ENCODE measurements at regions not wholly inside any gene's neighbourhood (a gene's known extent, or its start where the extent isn't known, plus 50 kb on each side); places are given as distances from the start of the nearest gene placed in this dataset.

DNA sequence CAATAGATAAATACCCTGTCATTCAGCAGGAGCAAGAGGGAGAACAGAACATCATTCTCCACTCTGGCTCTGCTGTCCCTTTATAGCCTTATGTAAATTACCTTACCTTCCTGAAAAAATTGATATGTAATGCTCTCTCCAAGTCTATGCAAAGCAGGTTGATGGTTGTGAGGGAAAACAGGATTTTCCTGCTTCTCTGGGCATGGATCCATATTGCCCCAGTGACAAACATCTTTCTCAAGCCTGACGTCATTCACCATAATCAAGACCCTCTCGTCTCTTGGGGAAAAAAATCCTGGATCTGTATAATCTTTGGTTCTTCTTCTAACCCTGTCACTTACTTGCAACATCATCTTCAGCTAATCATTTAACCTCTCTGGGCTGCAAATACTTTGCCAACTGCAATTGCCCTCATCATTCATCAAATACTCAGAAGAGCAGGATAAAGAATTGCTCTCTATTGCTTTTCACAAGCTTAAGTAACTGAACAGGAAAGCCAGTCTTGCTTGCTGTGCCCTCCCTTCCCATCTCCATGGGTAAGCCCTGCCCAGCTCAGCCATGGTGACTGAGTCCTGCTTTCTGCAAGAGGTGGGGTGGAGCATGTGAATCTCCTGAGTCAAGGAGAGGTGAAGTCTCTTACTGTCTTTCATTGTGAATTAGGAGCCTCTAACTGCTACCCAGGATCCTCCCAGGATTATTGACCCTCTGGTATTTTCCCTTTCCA lies 123.7 kb upstream of the KLF7 start:
- no peak for DNase-seq (ENCODE audit: low read depth in 2 of 2)

DNA sequence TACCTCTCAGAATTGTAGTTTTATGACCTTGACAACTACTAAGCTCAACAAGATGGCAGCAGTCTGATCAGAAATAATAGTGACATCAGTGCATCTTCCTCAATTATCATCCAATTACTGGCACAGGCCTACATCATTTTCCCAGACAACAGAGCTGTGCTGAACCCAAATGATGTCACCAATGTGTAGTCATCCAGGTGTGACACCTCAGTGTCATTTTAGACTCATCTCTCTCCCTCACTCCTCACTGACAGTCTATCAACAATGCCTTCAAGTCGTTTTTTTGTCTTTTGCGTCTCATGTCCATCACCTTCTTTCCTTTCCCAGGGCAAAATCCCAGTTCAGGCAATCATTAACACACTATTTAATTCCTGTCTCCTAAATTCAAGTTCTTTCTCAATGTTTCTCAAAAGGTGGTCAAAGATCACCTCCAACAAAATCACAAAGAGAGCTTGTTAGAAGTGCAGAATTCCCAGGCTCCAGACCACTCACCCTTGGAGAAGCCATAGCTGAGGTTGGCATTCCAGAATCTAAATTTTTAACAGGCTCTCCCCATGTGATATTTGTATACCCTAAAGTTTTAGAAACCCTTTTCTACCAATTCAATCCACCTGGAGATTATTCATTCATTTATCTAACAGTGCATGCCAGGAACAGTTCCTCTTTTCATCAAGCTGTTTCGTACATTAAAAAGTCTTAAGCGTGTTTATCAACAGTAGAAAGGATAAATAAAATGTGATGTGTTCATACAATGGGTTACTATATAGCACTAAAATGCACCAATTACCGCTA lies 125.3 kb upstream of the KLF7 start:
- DNase-seq (ENCODE audit: low read depth in 2 of 2), result no peak

DNA sequence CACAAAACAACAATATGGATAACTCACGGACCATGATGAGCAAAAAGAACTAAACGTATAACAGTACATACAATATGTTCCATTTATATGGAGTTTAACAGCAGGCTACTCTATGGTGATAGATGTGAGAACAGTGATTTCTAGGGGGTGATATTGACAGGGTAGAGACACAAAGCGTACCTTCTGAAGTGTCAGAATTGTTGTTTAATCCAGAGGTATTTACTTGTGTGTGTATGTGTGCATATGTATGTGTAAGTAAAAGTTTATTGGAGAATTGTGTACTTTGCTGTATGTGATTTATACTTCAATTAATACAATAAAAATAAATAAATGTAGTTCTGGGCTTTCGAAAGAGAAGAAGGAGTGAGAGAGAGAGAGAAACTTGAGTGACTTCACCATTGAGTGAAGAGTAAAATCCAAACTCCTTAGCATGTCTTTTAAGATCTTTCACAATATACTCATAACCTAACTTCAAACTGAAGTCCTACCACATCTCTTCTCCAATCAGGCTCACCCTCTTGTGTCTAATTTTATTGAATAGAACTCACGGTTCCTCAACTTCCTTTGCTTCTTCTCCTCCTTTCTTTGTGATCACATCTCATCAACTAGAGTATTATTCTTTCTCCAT lies 126.0 kb upstream of the KLF7 start:
- DNase-seq (ENCODE audit: low read depth in 2 of 2), result no peak

- DNase-seq (ENCODE audit: low read depth in 2 of 2), result no peak
These were observed 130.7 kb upstream of the KLF7 start for GRCh38 chr2:207296265-207296948.

- DNase-seq (ENCODE audit: low read depth in 2 of 2), result no peak
These were observed 135.1 kb upstream of the KLF7 start for GRCh38 chr2:207300817-207301216.

DNA sequence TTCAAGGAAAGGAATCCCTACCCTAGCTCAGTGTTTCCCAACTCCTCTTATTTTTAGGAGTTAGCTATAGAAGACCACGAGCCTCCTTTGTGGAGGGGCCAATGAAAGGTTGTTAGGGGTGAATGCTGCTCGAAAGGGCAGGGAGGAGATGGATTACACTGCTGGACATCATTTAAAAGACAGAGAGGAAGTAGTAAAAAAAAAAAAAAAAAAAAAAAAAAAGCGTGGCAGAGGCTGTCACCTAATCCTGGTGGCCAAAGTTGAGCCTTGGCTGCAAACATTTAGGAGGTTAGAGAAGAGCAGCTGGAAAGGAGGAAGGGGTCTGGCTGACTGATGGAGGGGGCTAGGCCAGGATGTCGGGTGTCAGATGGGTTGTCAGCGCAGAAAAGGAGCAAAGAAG lies 139.0 kb upstream of the KLF7 start:
- DNase-seq (ENCODE audit: low read depth in 2 of 2), result no peak

GRCh38 chr2:207308519-207309224 lies 142.9 kb upstream of the KLF7 start:
- no peak for DNase-seq (ENCODE audit: low read depth in 2 of 2)

- no peak for DNase-seq (ENCODE audit: low read depth in 2 of 2)
These were observed 145.7 kb upstream of the KLF7 start for GRCh38 chr2:207311316-207312005.

- no peak for DNase-seq (ENCODE audit: low read depth in 2 of 2)
These were observed 146.2 kb upstream of the KLF7 start for GRCh38 chr2:207312006-207312356.

- no peak for DNase-seq (ENCODE audit: low read depth in 2 of 2)
These were observed 148.2 kb upstream of the KLF7 start for GRCh38 chr2:207313947-207314346.

DNA sequence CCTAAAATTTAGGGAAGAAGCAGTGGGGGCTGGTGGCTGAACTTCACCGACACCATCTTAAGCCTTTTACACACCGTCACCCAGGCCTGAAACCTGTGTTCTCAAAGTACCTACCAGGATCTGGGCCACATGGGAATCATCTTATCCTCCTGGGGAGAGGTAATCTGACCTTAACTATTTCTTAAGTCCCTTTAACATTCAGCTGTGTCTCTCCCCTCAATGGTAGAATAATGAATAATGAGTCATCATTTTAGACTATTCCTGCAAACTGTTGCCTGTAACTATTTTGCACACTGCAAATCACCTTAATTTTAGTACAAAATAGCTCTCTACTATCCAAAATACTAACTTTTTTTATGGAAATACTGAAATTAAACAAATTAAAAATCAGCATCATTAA lies 149.4 kb upstream of the KLF7 start:
- no peak for DNase-seq (ENCODE audit: low read depth in 2 of 2)

GRCh38 chr2:207316484-207316883 lies 150.7 kb upstream of the KLF7 start:
- no peak for DNase-seq (ENCODE audit: low read depth in 2 of 2)

- no peak for DNase-seq (ENCODE audit: low read depth in 2 of 2)
These were observed 151.2 kb upstream of the KLF7 start for GRCh38 chr2:207316906-207317305.

DNA sequence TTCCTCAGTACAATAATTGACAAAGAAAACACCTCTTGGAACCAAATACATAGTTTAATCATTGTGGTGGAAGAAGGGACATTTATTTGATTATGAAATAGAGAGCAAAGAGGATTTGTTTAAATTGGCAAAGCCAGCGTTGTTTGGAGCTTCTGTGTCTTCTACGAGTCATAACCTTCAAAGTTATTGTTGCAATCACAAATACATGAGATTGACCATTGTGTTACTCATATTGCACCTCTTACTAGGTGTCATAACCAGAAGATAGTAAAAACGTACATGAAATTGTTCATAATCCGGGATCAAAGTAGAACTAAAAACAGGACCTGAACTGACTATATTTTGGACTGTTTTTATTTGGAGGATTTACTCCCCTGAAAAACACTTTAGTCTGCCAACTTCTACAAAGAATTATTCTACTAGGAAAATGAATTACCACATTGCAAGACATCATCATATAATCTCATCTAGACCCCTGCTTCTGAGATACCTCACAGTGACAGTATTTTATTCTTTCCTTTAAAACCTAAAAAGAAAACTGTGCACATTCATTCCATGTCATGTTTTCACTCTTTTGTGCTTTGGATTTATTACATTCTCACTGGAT lies 151.7 kb upstream of the KLF7 start:
- no peak for DNase-seq (ENCODE audit: low read depth in 2 of 2)

GRCh38 chr2:207318181-207318628 lies 152.5 kb upstream of the KLF7 start:
- no peak for DNase-seq (ENCODE audit: low read depth in 2 of 2)

DNA sequence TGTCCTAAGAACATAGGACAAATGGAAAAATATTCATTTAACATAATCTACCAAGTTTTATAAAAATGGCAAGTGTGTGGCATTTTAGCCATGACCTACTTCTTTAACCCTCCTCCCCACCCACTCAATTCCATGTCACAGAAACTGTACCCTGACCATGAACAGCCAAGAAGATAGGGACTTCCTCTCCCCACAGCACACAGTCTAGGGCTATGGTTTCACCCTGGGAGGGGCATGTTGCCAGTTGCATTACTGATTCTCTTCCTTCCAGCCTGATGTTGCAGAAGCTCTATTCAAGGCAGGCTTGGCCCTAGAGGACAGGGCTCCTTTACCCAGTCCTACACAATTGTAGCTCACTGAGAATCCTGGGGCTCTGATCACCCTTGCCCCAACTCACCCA lies 153.6 kb upstream of the KLF7 start:
- no peak for DNase-seq (ENCODE audit: low read depth in 2 of 2)

GRCh38 chr2:207320381-207321159 lies 154.8 kb upstream of the KLF7 start:
- DNase-seq (ENCODE audit: low read depth in 2 of 2), result no peak

GRCh38 chr2:207321514-207321913 lies 155.8 kb upstream of the KLF7 start:
- no peak for DNase-seq (ENCODE audit: low read depth in 2 of 2)

- DNase-seq (ENCODE audit: low read depth in 2 of 2), result no peak
These were observed 158.3 kb upstream of the KLF7 start for GRCh38 chr2:207324001-207324400.

GRCh38 chr2:207327513-207327912 lies 161.8 kb upstream of the KLF7 start:
- no peak for DNase-seq (ENCODE audit: low read depth in 2 of 2)

Data from stimulated activated CD4-positive, alpha-beta T cell treated with anti-CD3 and anti-CD28 coated beads, Interleukin-1b, Interleukin-23, amount 100 ng/mL, for 4 hours (primary cell).